ENCODE measurements at regions not wholly inside any gene's neighbourhood (a gene's known extent, or its start where the extent isn't known, plus 50 kb on each side); places are given as distances from the start of the nearest gene placed in this dataset.

GRCh38 chr14:82731526-82731925 is 1197.9 kb upstream of the SEL1L start:
- Mint-ChIP-seq H3K27me3 (no peaks in the 10 kb centered on the region), H3K4me1 (no peaks in the 10 kb centered on the region), H3K4me3 (no peak overlapping the region), H3K27ac (no peak overlapping the region), H3K9me3 (ENCODE audit: low read depth) (peaks cover 6% of the 10 kb centered on the region), H3K36me3 (ENCODE audit: low read depth) (no peaks in the 10 kb centered on the region)
- POLR2A ChIA-PET: no interaction called here
- intact Hi-C loops (cut with DNase I, micrococcal nuclease): no loop called here
- CTCF ChIA-PET: no interaction called here
- ATAC-seq: no peak
- DNase-seq: no peak

- intact Hi-C loops (cut with DNase I, micrococcal nuclease): no loop called here
- H3K4me1 Mint-ChIP-seq: no peaks in the 10 kb centered on the region
- no peak for ATAC-seq
- no peak for DNase-seq
- no peak overlapping the region for H3K27ac Mint-ChIP-seq
- peaks cover 4% of the 10 kb centered on the region for H3K9me3 Mint-ChIP-seq (ENCODE audit: low read depth)
- CTCF ChIA-PET: interaction anchor here (0.9 kb wide), 1 partner anchor 24 kb away, joined by 3 read pairs; no protein-coding TSS in a partner anchor
- H3K27me3 Mint-ChIP-seq: no peaks in the 10 kb centered on the region
- POLR2A ChIA-PET: no interaction called here
- H3K4me3 Mint-ChIP-seq: no peak overlapping the region
- H3K36me3 Mint-ChIP-seq (ENCODE audit: low read depth): no peaks in the 10 kb centered on the region
Observed at GRCh38 chr14:82740547-82740946, 1206.9 kb upstream of the SEL1L start.

- DNase-seq (no peak), ATAC-seq (no peak)
- no peak overlapping the region for H3K27ac Mint-ChIP-seq
- intact Hi-C loops (cut with DNase I, micrococcal nuclease): no loop called here
- no peak overlapping the region for H3K4me3 Mint-ChIP-seq
- ChIA-PET POLR2A (no interaction called here), CTCF (no interaction called here)
- peaks cover 8% of the 10 kb centered on the region for H3K9me3 Mint-ChIP-seq (ENCODE audit: low read depth)
- H3K36me3 Mint-ChIP-seq (ENCODE audit: low read depth): no peaks in the 10 kb centered on the region
- H3K27me3 Mint-ChIP-seq: no peaks in the 10 kb centered on the region
- no peaks in the 10 kb centered on the region for H3K4me1 Mint-ChIP-seq
Observed at GRCh38 chr14:82755476-82755875, 1221.8 kb upstream of the SEL1L start.

GRCh38 chr14:82755923-82756322 is 1222.3 kb upstream of the SEL1L start:
- POLR2A ChIA-PET: no interaction called here
- ATAC-seq (no peak), DNase-seq (no peak)
- no peaks in the 10 kb centered on the region for H3K4me1 Mint-ChIP-seq
- peaks cover 8% of the 10 kb centered on the region for H3K9me3 Mint-ChIP-seq (ENCODE audit: low read depth)
- H3K27me3 Mint-ChIP-seq: no peaks in the 10 kb centered on the region
- CTCF ChIA-PET: no interaction called here
- no peak overlapping the region for H3K27ac Mint-ChIP-seq
- intact Hi-C loops (cut with DNase I, micrococcal nuclease): no loop called here
- no peak overlapping the region for H3K4me3 Mint-ChIP-seq
- no peaks in the 10 kb centered on the region for H3K36me3 Mint-ChIP-seq (ENCODE audit: low read depth)

GRCh38 chr14:82757776-82758175 is 1224.1 kb upstream of the SEL1L start:
- no peak for ATAC-seq
- peaks cover 8% of the 10 kb centered on the region for H3K9me3 Mint-ChIP-seq (ENCODE audit: low read depth)
- no peak overlapping the region for H3K27ac Mint-ChIP-seq
- no peaks in the 10 kb centered on the region for H3K4me1 Mint-ChIP-seq
- POLR2A ChIA-PET: no interaction called here
- intact Hi-C loops (cut with DNase I, micrococcal nuclease): no loop called here
- H3K4me3 Mint-ChIP-seq: no peak overlapping the region
- H3K36me3 Mint-ChIP-seq (ENCODE audit: low read depth): no peaks in the 10 kb centered on the region
- no peak for DNase-seq
- H3K27me3 Mint-ChIP-seq: no peaks in the 10 kb centered on the region
- CTCF ChIA-PET: no interaction called here

GRCh38 chr14:82759656-82760055 is 1226.0 kb upstream of the SEL1L start:
- ChIA-PET CTCF (no interaction called here), POLR2A (no interaction called here)
- Mint-ChIP-seq H3K36me3 (ENCODE audit: low read depth) (no peaks in the 10 kb centered on the region), H3K4me3 (no peak overlapping the region), H3K27me3 (no peaks in the 10 kb centered on the region), H3K9me3 (ENCODE audit: low read depth) (peaks cover 6% of the 10 kb centered on the region), H3K4me1 (no peaks in the 10 kb centered on the region), H3K27ac (no peak overlapping the region)
- intact Hi-C loops (cut with DNase I, micrococcal nuclease): no loop called here
- no peak for DNase-seq
- no peak for ATAC-seq

- no peak overlapping the region for H3K4me3 Mint-ChIP-seq
- ChIA-PET CTCF (no interaction called here), POLR2A (no interaction called here)
- no peaks in the 10 kb centered on the region for H3K36me3 Mint-ChIP-seq (ENCODE audit: low read depth)
- intact Hi-C loops (cut with DNase I, micrococcal nuclease): no loop called here
- H3K27me3 Mint-ChIP-seq: no peaks in the 10 kb centered on the region
- H3K27ac Mint-ChIP-seq: no peak overlapping the region
- no peaks in the 10 kb centered on the region for H3K4me1 Mint-ChIP-seq
- DNase-seq (no peak), ATAC-seq (no peak)
- peaks cover 2% of the 10 kb centered on the region for H3K9me3 Mint-ChIP-seq (ENCODE audit: low read depth)
Observed at GRCh38 chr14:82766123-82766522, 1232.5 kb upstream of the SEL1L start.

GRCh38 chr14:82766996-82767395 is 1233.3 kb upstream of the SEL1L start:
- Mint-ChIP-seq H3K36me3 (ENCODE audit: low read depth) (no peaks in the 10 kb centered on the region), H3K27ac (no peak overlapping the region), H3K4me1 (no peaks in the 10 kb centered on the region), H3K9me3 (ENCODE audit: low read depth) (peaks cover 2% of the 10 kb centered on the region), H3K27me3 (no peaks in the 10 kb centered on the region), H3K4me3 (no peak overlapping the region)
- POLR2A ChIA-PET: no interaction called here
- intact Hi-C loops (cut with DNase I, micrococcal nuclease): no loop called here
- CTCF ChIA-PET: no interaction called here
- DNase-seq (no peak), ATAC-seq (no peak)

GRCh38 chr14:82776958-82777357 is 1243.3 kb upstream of the SEL1L start:
- no peak for ATAC-seq
- CTCF ChIA-PET: no interaction called here

GRCh38 chr14:82778008-82778590 is 1244.4 kb upstream of the SEL1L start:
- peaks cover 6% of the 10 kb centered on the region for H3K9me3 Mint-ChIP-seq (ENCODE audit: low read depth)
- intact Hi-C loops (cut with DNase I, micrococcal nuclease): no loop called here
- H3K4me3 Mint-ChIP-seq: no peak overlapping the region
- no peaks in the 10 kb centered on the region for H3K4me1 Mint-ChIP-seq
- no peaks in the 10 kb centered on the region for H3K36me3 Mint-ChIP-seq (ENCODE audit: low read depth)
- ATAC-seq: no peak
- no peak for DNase-seq
- POLR2A ChIA-PET: no interaction called here
- H3K27me3 Mint-ChIP-seq: no peaks in the 10 kb centered on the region
- CTCF ChIA-PET: no interaction called here
- H3K27ac Mint-ChIP-seq: no peak overlapping the region

More at GRCh38 chr14:82776958-82777357, 1243.3 kb upstream of the SEL1L start:
- no peak for DNase-seq
- Mint-ChIP-seq H3K27me3 (no peaks in the 10 kb centered on the region), H3K9me3 (ENCODE audit: low read depth) (peaks cover 8% of the 10 kb centered on the region), H3K36me3 (ENCODE audit: low read depth) (no peaks in the 10 kb centered on the region), H3K27ac (no peak overlapping the region), H3K4me3 (no peak overlapping the region), H3K4me1 (no peaks in the 10 kb centered on the region)
- intact Hi-C loops (cut with DNase I, micrococcal nuclease): no loop called here
- POLR2A ChIA-PET: no interaction called here

- ATAC-seq (no peak), DNase-seq (no peak)
- H3K36me3 Mint-ChIP-seq (ENCODE audit: low read depth): no peaks in the 10 kb centered on the region
- H3K27ac Mint-ChIP-seq: no peak overlapping the region
- H3K4me1 Mint-ChIP-seq: no peaks in the 10 kb centered on the region
- no peak overlapping the region for H3K4me3 Mint-ChIP-seq
- intact Hi-C loops (cut with DNase I, micrococcal nuclease): no loop called here
- POLR2A ChIA-PET: no interaction called here
- peaks cover 5% of the 10 kb centered on the region for H3K9me3 Mint-ChIP-seq (ENCODE audit: low read depth)
- H3K27me3 Mint-ChIP-seq: no peaks in the 10 kb centered on the region
- CTCF ChIA-PET: no interaction called here
Observed at GRCh38 chr14:82778601-82779000, 1244.9 kb upstream of the SEL1L start.

GRCh38 chr14:82779301-82779700 is 1245.6 kb upstream of the SEL1L start:
- ChIA-PET POLR2A (no interaction called here), CTCF (no interaction called here)
- intact Hi-C loops (cut with DNase I, micrococcal nuclease): no loop called here
- ATAC-seq (no peak), DNase-seq (no peak)
- peaks cover 6% of the 10 kb centered on the region for H3K9me3 Mint-ChIP-seq (ENCODE audit: low read depth)
- no peaks in the 10 kb centered on the region for H3K27me3 Mint-ChIP-seq
- no peaks in the 10 kb centered on the region for H3K36me3 Mint-ChIP-seq (ENCODE audit: low read depth)
- no peak overlapping the region for H3K27ac Mint-ChIP-seq
- no peak overlapping the region for H3K4me3 Mint-ChIP-seq
- no peaks in the 10 kb centered on the region for H3K4me1 Mint-ChIP-seq
